SK-N-MC (cell line): ENCODE measurements at regions not wholly inside any gene's neighbourhood (a gene's known extent, or its start where the extent isn't known, plus 50 kb on each side); places are given as distances from the start of the nearest gene placed in this dataset.

ENCODE experiments used
- EZH2 ChIP-seq: fragments of 200-600 bp; sonication (generic); IDR thresholded peaks from one replicate; pipeline ENCODE4 v1.6.1; 2017; ENCODE audit warnings: antibody characterized with exemption
- POLR2AphosphoS5 ChIP-seq: IDR thresholded peaks from 2 replicates; pipeline ENCODE4 v1.6.1; 2012; ENCODE audit warnings: mild to moderate bottlenecking, low read depth, low read length, borderline replicate concordance

DNA sequence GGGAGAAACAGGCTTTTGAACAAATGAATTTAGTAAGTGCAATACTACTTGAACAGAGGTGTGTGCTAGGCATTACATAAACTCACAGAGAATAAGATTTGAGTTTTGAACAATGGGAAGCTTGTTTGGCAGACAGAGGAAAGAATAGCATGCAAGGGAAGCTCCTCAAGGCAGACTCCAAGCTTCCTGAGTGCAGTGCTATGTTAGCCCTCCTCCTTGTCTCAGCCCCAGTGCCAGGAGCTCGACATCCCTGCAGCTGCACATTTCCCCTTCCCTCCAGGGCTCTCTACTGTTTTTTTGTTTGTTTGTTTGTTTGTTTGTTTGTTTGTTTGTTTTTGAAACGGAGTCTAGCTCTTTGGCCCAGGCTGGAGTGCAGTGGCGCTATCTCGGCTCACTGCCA lies 237.5 kb downstream of the IPMK start:
- TF ChIP-seq POLR2AphosphoS5 (no peak), EZH2 (no peak)
